Suppressor macrophage (primary cell): ENCODE measurements at regions not wholly inside any gene's neighbourhood (a gene's known extent, or its start where the extent isn't known, plus 50 kb on each side); places are given as distances from the start of the nearest gene placed in this dataset.
"Not testable (repeated sequence)": the region's sequence is repeated elsewhere in the genome, so short reads cannot be mapped to it uniquely, and the experiment has no call there.

Source experiments
- DNase-seq, 4 experiments: peaks; one replicate each; pipeline ENCODE4 v3.0.0-alpha.2; 2020 to 2022

GRCh38 chr15:62649793-62650420 is 392.6 kb upstream of the TPM1 start:
- DNase-seq = peak; percentile 86 to 96 (median 94)

- peak; percentile 80 to 93 (median 87) for DNase-seq
Measured at GRCh38 chr15:62653122-62653521, 389.4 kb upstream of the TPM1 start.

GRCh38 chr15:62656071-62656470 is 386.5 kb upstream of the TPM1 start:
- DNase-seq = no peak

- peak; percentile 60 to 73 (median 68) for DNase-seq
Measured at GRCh38 chr15:62657501-62657900, 385.0 kb upstream of the TPM1 start.

- peak; percentile 82 to 95 (median 90) for DNase-seq
Measured at GRCh38 chr15:62658498-62658897, 384.0 kb upstream of the TPM1 start.

- DNase-seq = no peak
Measured at GRCh38 chr15:62663547-62663946, 379.0 kb upstream of the TPM1 start.

- no peak for DNase-seq
Measured at GRCh38 chr15:62665449-62665848, 377.1 kb upstream of the TPM1 start.

GRCh38 chr15:62666046-62666445 is 376.5 kb upstream of the TPM1 start:
- DNase-seq = no peak

GRCh38 chr15:62672268-62672667 is 370.3 kb upstream of the TPM1 start:
- DNase-seq = no peak

GRCh38 chr15:62676891-62677290 is 365.7 kb upstream of the TPM1 start:
- DNase-seq = no peak

- DNase-seq = no peak
Measured at GRCh38 chr15:62681939-62682896, 360.3 kb upstream of the TPM1 start.

- DNase-seq = not testable (repeated sequence)
Measured at GRCh38 chr15:62683192-62683591, 359.4 kb upstream of the TPM1 start.

- no peak for DNase-seq
Measured at GRCh38 chr15:62684123-62684808, 358.3 kb upstream of the TPM1 start.

GRCh38 chr15:62691008-62691407 is 351.5 kb upstream of the TPM1 start:
- DNase-seq = peak in 2 of 4 experiments; percentile 46 to 61

GRCh38 chr15:62697636-62698035 is 344.9 kb upstream of the TPM1 start:
- no peak for DNase-seq

GRCh38 chr15:62698646-62699045 is 343.9 kb upstream of the TPM1 start:
- DNase-seq = no peak

- DNase-seq = no peak
Measured at GRCh38 chr15:62706317-62706716, 336.2 kb upstream of the TPM1 start.

- no peak for DNase-seq
Measured at GRCh38 chr15:62708470-62708869, 334.1 kb upstream of the TPM1 start.

GRCh38 chr15:62709261-62709660 is 333.3 kb upstream of the TPM1 start:
- no peak for DNase-seq

GRCh38 chr15:62711691-62712454 is 330.7 kb upstream of the TPM1 start:
- DNase-seq = no peak

- DNase-seq = no peak
Measured at GRCh38 chr15:62712455-62712839, 330.1 kb upstream of the TPM1 start.

GRCh38 chr15:62715946-62716345 is 326.6 kb upstream of the TPM1 start:
- DNase-seq = no peak

- DNase-seq = no peak
Measured at GRCh38 chr15:62717496-62717895, 325.1 kb upstream of the TPM1 start.
